ENCODE measurements at regions not wholly inside any gene's neighbourhood (a gene's known extent, or its start where the extent isn't known, plus 50 kb on each side); places are given as distances from the start of the nearest gene placed in this dataset.

GRCh38 chr10:124146483-124146882 is 53.1 kb upstream of the CHST15 start:
- no peak for DNase-seq (ENCODE audit: low read depth)

GRCh38 chr10:124145109-124145870 is 51.9 kb upstream of the CHST15 start:
- no peak for DNase-seq (ENCODE audit: low read depth)

- DNase-seq (ENCODE audit: low read depth) = no peak
Observed at GRCh38 chr10:124144536-124144935, 51.1 kb upstream of the CHST15 start.

- no peak for DNase-seq (ENCODE audit: low read depth)
Observed at GRCh38 chr10:124143721-124144120, 50.3 kb upstream of the CHST15 start.
